WTC11 (cell line): ENCODE measurements at regions not wholly inside any gene's neighbourhood (a gene's known extent, or its start where the extent isn't known, plus 50 kb on each side); places are given as distances from the start of the nearest gene placed in this dataset.

ENCODE experiments used
- ATAC-seq: fragments of 200-7000 bp; cut with Tn5 transposase; 2 replicates; pipeline ENCODE4 v1.10.0; 2021; ENCODE audit warnings: mild to moderate bottlenecking, moderate library complexity
- CTCF ChIA-PET: fragments of 300-600 bp; sonication (Branson Sonifier 250); formaldehyde crosslinking; loops from one replicate; lab custom pipeline; 2021; ENCODE audit warnings: antibody characterized with exemption; lab: Charles Lee
- POLR2A ChIA-PET: fragments of 350-600 bp; sonication (Branson Sonifier 250); formaldehyde crosslinking; loops from one replicate; lab custom pipeline; 2021; ENCODE audit warnings: antibody characterized with exemption; lab: Charles Lee
- DNase-seq: peaks from one replicate; pipeline ENCODE4 v3.0.0; 2021; ENCODE audit warnings: low spot score
- H3K27ac Mint-ChIP-seq: 2 replicates; pipeline ENCODE4 v1.8.0; 2021; ENCODE audit warnings: mixed read lengths
- H3K27me3 Mint-ChIP-seq: 2 replicates; pipeline ENCODE4 v1.8.0; 2021; ENCODE audit warnings: low read depth, mild to moderate bottlenecking, moderate library complexity, mixed read lengths
- H3K36me3 Mint-ChIP-seq: 2 replicates; pipeline ENCODE4 v1.8.0; 2021; ENCODE audit warnings: mixed read lengths
- H3K4me1 Mint-ChIP-seq: 2 replicates; pipeline ENCODE4 v1.8.0; 2022; ENCODE audit warnings: mixed read lengths
- H3K4me3 Mint-ChIP-seq: 2 replicates; pipeline ENCODE4 v1.8.0; 2021; ENCODE audit warnings: mild to moderate bottlenecking, moderate library complexity, mixed read lengths
- H3K9me3 Mint-ChIP-seq: 2 replicates; pipeline ENCODE4 v1.8.0; 2021; ENCODE audit warnings: mixed read lengths
- ATF6 ChIP-seq: sonication (generic); formaldehyde crosslinking; IDR thresholded peaks from 2 replicates; pipeline ENCODE4 v1.8.1; 2023; ENCODE audit warnings: mild to moderate bottlenecking, missing genetic modification reagents
- E2F4 ChIP-seq: sonication (generic); formaldehyde crosslinking; IDR thresholded peaks from 2 replicates; pipeline ENCODE4 v1.8.1; 2022; ENCODE audit warnings: low read depth, mild to moderate bottlenecking, moderate library complexity, missing genetic modification reagents, borderline replicate concordance
- FOXP1 ChIP-seq: sonication (generic); formaldehyde crosslinking; IDR thresholded peaks from 2 replicates; pipeline ENCODE4 v1.8.0; 2022; ENCODE audit warnings: missing genetic modification reagents, mild to moderate bottlenecking, moderate library complexity, borderline replicate concordance
- GABPB1 ChIP-seq: sonication (generic); formaldehyde crosslinking; IDR thresholded peaks from 2 replicates; pipeline ENCODE4 v1.8.1; 2023; ENCODE audit warnings: mild to moderate bottlenecking, missing genetic modification reagents
- GRHL2 ChIP-seq: fragments of 250-450 bp; sonication (Bioruptor Pico); IDR thresholded peaks from 2 replicates; pipeline ENCODE4 v1.8.0; 2022; ENCODE audit warnings: mild to moderate bottlenecking, moderate library complexity; ENCODE audit not compliant: insufficient replicate concordance, severe bottlenecking
- JUN ChIP-seq: sonication (generic); formaldehyde crosslinking; IDR thresholded peaks from 2 replicates; pipeline ENCODE4 v1.8.0; 2023; ENCODE audit warnings: mild to moderate bottlenecking, missing genetic modification reagents
- KAT7 ChIP-seq: sonication (generic); formaldehyde crosslinking; IDR thresholded peaks from 2 replicates; pipeline ENCODE4 v1.8.1; 2023; ENCODE audit warnings: missing genetic modification reagents, mild to moderate bottlenecking, borderline replicate concordance
- OVOL2 ChIP-seq: fragments of 250-450 bp; sonication (Bioruptor Pico); IDR thresholded peaks from 2 replicates; pipeline ENCODE4 v1.9.0; 2021; ENCODE audit warnings: mild to moderate bottlenecking, borderline replicate concordance
- PRRX2 ChIP-seq: fragments of 250-450 bp; sonication (Bioruptor Pico); IDR thresholded peaks from 2 replicates; pipeline ENCODE4 v1.8.0; 2021; ENCODE audit warnings: mild to moderate bottlenecking
- SOX15 ChIP-seq: fragments of 250-450 bp; sonication (Bioruptor Pico); IDR thresholded peaks from 2 replicates; pipeline ENCODE4 v1.9.0; 2021; ENCODE audit warnings: mild to moderate bottlenecking
- SP1 ChIP-seq: sonication (generic); formaldehyde crosslinking; conservative IDR thresholded peaks from 2 replicates; pipeline ENCODE4 v1.8.1; 2022; ENCODE audit warnings: missing genetic modification reagents
- ZBTB43 ChIP-seq: sonication (generic); formaldehyde crosslinking; IDR thresholded peaks from 2 replicates; pipeline ENCODE4 v1.8.1; 2023; ENCODE audit warnings: mild to moderate bottlenecking, missing genetic modification reagents
- ZNF281 ChIP-seq: sonication (generic); formaldehyde crosslinking; IDR thresholded peaks from 2 replicates; pipeline ENCODE4 v1.8.0; 2023; ENCODE audit warnings: mild to moderate bottlenecking, missing genetic modification reagents
- ZNF416 ChIP-seq: fragments of 250-450 bp; sonication (Bioruptor Pico); IDR thresholded peaks from 2 replicates; pipeline ENCODE4 v1.9.0; 2021; ENCODE audit warnings: mild to moderate bottlenecking, inconsistent platforms
- ZNF423 ChIP-seq: fragments of 250-450 bp; sonication (Bioruptor Pico); IDR thresholded peaks from 2 replicates; pipeline ENCODE4 v2.1.2; 2022; ENCODE audit warnings: mild to moderate bottlenecking, moderate library complexity
- ZNF512 ChIP-seq: sonication (generic); formaldehyde crosslinking; IDR thresholded peaks from 2 replicates; pipeline ENCODE4 v1.8.1; 2022; ENCODE audit warnings: missing genetic modification reagents, borderline replicate concordance
- ZNF671 ChIP-seq: fragments of 250-450 bp; sonication (Bioruptor Pico); IDR thresholded peaks from 2 replicates; pipeline ENCODE4 v1.8.0; 2021; ENCODE audit warnings: mild to moderate bottlenecking

GRCh38 chr1:8193840-8194406, 124.0 kb upstream of the SLC45A1 start (continued):
- TF ChIP-seq ZNF512, result no peak
- no peak for TF ChIP-seq ATF6 (CRISPR knock-in tag)
- TF ChIP-seq OVOL2 (CRISPR knock-in tag), result no peak
- no peak for TF ChIP-seq KAT7
- no peak for TF ChIP-seq ZNF423 (CRISPR knock-in tag)
- no peak for TF ChIP-seq ZNF416

GRCh38 chr1:8191474-8191873, 126.4 kb upstream of the SLC45A1 start:
- H3K27ac Mint-ChIP-seq, result no peak overlapping the region
- no peak for DNase-seq
- no peaks in the 10 kb centered on the region for H3K9me3 Mint-ChIP-seq
- ChIA-PET CTCF (no interaction called here), POLR2A (no interaction called here)
- TF ChIP-seq KAT7, result no peak
- peaks cover 17% of the 10 kb centered on the region for H3K4me1 Mint-ChIP-seq
- no peaks in the 10 kb centered on the region for H3K27me3 Mint-ChIP-seq
- peak; percentile 41; the same call in 1 of the 2 replicates for ATAC-seq
- H3K4me3 Mint-ChIP-seq, result no peak overlapping the region
- no peaks in the 10 kb centered on the region for H3K36me3 Mint-ChIP-seq

- no peak for ATAC-seq
- no peak for TF ChIP-seq ZBTB43 (CRISPR knock-in tag)
- TF ChIP-seq GABPB1 (CRISPR knock-in tag), result peak; percentile 95
- H3K27ac Mint-ChIP-seq, result no peak overlapping the region; the same call in 1 of the 2 replicates
- no peaks in the 10 kb centered on the region for H3K27me3 Mint-ChIP-seq
- DNase-seq, result no peak
- no peaks in the 10 kb centered on the region for H3K9me3 Mint-ChIP-seq
- no peak overlapping the region for H3K4me3 Mint-ChIP-seq
- no peaks in the 10 kb centered on the region for H3K36me3 Mint-ChIP-seq
- CTCF ChIA-PET, result interaction anchor here (0.6 kb wide), 1 partner anchor 1516 kb away, joined by 3 read pairs; no protein-coding TSS in a partner anchor
- POLR2A ChIA-PET, result no interaction called here
- peaks cover 17% of the 10 kb centered on the region for H3K4me1 Mint-ChIP-seq
Measured at GRCh38 chr1:8189931-8190483, 127.9 kb upstream of the SLC45A1 start.

GRCh38 chr1:8185400-8185799, 132.5 kb upstream of the SLC45A1 start:
- POLR2A ChIA-PET, result no interaction called here
- H3K4me3 Mint-ChIP-seq, result no peak overlapping the region
- H3K4me1 Mint-ChIP-seq, result 0 out of 2 replicates have a peak, but pooled peaks cover 4% of the 10 kb centered on the region
- TF ChIP-seq GRHL2 (CRISPR knock-in tag), result no peak
- TF ChIP-seq OVOL2 (CRISPR knock-in tag), result no peak
- TF ChIP-seq ZNF281 (CRISPR knock-in tag), result no peak
- no peak for TF ChIP-seq SOX15 (CRISPR knock-in tag)
- TF ChIP-seq PRRX2 (CRISPR knock-in tag), result no peak
- TF ChIP-seq ZNF671 (CRISPR knock-in tag), result no peak
- TF ChIP-seq JUN (CRISPR knock-in tag), result no peak
- no peak for TF ChIP-seq E2F4 (CRISPR knock-in tag)
- no peak for TF ChIP-seq SP1 (CRISPR knock-in tag)
- TF ChIP-seq ZBTB43 (CRISPR knock-in tag), result no peak
- no peak for TF ChIP-seq FOXP1 (CRISPR knock-in tag)
- no peak for TF ChIP-seq KAT7

More at GRCh38 chr1:8185400-8185799, 132.5 kb upstream of the SLC45A1 start:
- no peak for ATAC-seq
- no peak for DNase-seq
- H3K9me3 Mint-ChIP-seq, result no peaks in the 10 kb centered on the region
- no peaks in the 10 kb centered on the region for H3K36me3 Mint-ChIP-seq
- CTCF ChIA-PET, result interaction anchor here (0.6 to 1.0 kb wide), 3 partner anchors 79 to 223 kb away, joined by 3 to 4 read pairs (median 4); no protein-coding TSS in a partner anchor
- no peak overlapping the region for H3K27ac Mint-ChIP-seq
- no peaks in the 10 kb centered on the region; the same call in 1 of the 2 replicates for H3K27me3 Mint-ChIP-seq
